OCI-LY3 (cell line): ENCODE measurements at regions not wholly inside any gene's neighbourhood (a gene's known extent, or its start where the extent isn't known, plus 50 kb on each side); places are given as distances from the start of the nearest gene placed in this dataset.

Experiments used
- CTCF ChIP-seq: fragments of 200-600, 300-600 bp; sonication (generic); IDR thresholded peaks from 2 replicates; pipeline ENCODE4 v1.5.1; 2014; ENCODE audit warnings: antibody characterized with exemption, low read length, low read depth
- EZH2phosphoT487 ChIP-seq: fragments of 200-600 bp; shearing (Covaris generic); IDR thresholded peaks from 2 replicates; pipeline ENCODE4 v1.6.1; 2018; ENCODE audit warnings: antibody characterized with exemption, mixed run types, low read depth

GRCh38 chr3:23004971-23005370 is 198.2 kb upstream of the UBE2E2 start:
- no peak for TF ChIP-seq CTCF
- no peak for TF ChIP-seq EZH2phosphoT487
